GM19455 (cell line): ENCODE measurements at regions not wholly inside any gene's neighbourhood (a gene's known extent, or its start where the extent isn't known, plus 50 kb on each side); places are given as distances from the start of the nearest gene placed in this dataset.
"Not testable (repeated sequence)": the region's sequence is repeated elsewhere in the genome, so short reads cannot be mapped to it uniquely, and the experiment has no call there.

Experiments
- ATAC-seq: cut with Tn5 transposase; IDR thresholded peaks from one replicate; pipeline ENCODE4 v1.9.1; 2021; ENCODE audit not compliant: unreplicated experiment

GRCh38 chr14:41549821-41550607 is 56.7 kb upstream of the LRFN5 start:
- ATAC-seq, result no peak

GRCh38 chr14:41549282-41549681 is 57.4 kb upstream of the LRFN5 start:
- ATAC-seq, result no peak

- no peak for ATAC-seq
These were observed 58.0 kb upstream of the LRFN5 start for GRCh38 chr14:41548666-41549065.

- ATAC-seq, result no peak
These were observed 65.3 kb upstream of the LRFN5 start for GRCh38 chr14:41541333-41541732.

- no peak for ATAC-seq
These were observed 74.4 kb upstream of the LRFN5 start for GRCh38 chr14:41532255-41532654.

- ATAC-seq, result no peak
These were observed 84.8 kb upstream of the LRFN5 start for GRCh38 chr14:41521891-41522290.

- ATAC-seq, result not testable (repeated sequence)
These were observed 88.6 kb upstream of the LRFN5 start for GRCh38 chr14:41518030-41518429.

GRCh38 chr14:41506552-41506951 is 100.1 kb upstream of the LRFN5 start:
- ATAC-seq, result no peak

- ATAC-seq, result no peak
These were observed 101.2 kb upstream of the LRFN5 start for GRCh38 chr14:41505491-41505890.

- ATAC-seq, result no peak
These were observed 107.7 kb upstream of the LRFN5 start for GRCh38 chr14:41498959-41499358.

- ATAC-seq, result no peak
These were observed 116.4 kb upstream of the LRFN5 start for GRCh38 chr14:41490323-41490722.

- no peak for ATAC-seq
These were observed 117.2 kb upstream of the LRFN5 start for GRCh38 chr14:41489315-41489972.

- no peak for ATAC-seq
These were observed 118.3 kb upstream of the LRFN5 start for GRCh38 chr14:41488401-41488800.

- no peak for ATAC-seq
These were observed 123.8 kb upstream of the LRFN5 start for GRCh38 chr14:41482861-41483260.

GRCh38 chr14:41476526-41476925 is 130.2 kb upstream of the LRFN5 start:
- no peak for ATAC-seq

- no peak for ATAC-seq
These were observed 145.3 kb upstream of the LRFN5 start for GRCh38 chr14:41461380-41461779.

- no peak for ATAC-seq
These were observed 149.3 kb upstream of the LRFN5 start for GRCh38 chr14:41457393-41457792.

GRCh38 chr14:41449066-41449465 is 157.6 kb upstream of the LRFN5 start:
- no peak for ATAC-seq

GRCh38 chr14:41446008-41446407 is 160.7 kb upstream of the LRFN5 start:
- ATAC-seq, result no peak

GRCh38 chr14:41423503-41423902 is 183.2 kb upstream of the LRFN5 start:
- no peak for ATAC-seq

- ATAC-seq, result not testable (repeated sequence)
These were observed 185.4 kb upstream of the LRFN5 start for GRCh38 chr14:41421308-41421707.

- ATAC-seq, result no peak
These were observed 187.0 kb upstream of the LRFN5 start for GRCh38 chr14:41419709-41420108.

GRCh38 chr14:41418851-41419250 is 187.8 kb upstream of the LRFN5 start:
- no peak for ATAC-seq
